ENCODE measurements at regions not wholly inside any gene's neighbourhood (a gene's known extent, or its start where the extent isn't known, plus 50 kb on each side); places are given as distances from the start of the nearest gene placed in this dataset.

DNA sequence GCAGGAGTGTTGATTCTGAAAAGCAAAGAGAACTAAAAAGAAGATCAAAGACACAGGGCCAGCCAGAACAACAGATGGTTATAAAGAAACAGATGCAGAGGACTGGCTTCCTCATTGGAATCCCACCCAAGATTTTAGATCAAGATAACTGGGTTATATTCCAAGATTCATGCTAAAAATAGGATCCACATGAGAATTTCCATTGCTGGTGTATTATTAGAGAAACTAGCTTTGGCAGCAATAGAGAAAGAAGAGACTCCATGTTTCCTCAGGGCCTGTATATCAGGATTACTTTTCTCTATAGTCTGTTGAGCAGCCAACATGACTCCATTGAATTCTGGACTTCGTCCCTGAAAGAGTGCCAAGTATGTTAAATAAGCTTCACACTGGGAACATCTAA is 367.3 kb downstream of the TUSC1 start:
- TF ChIP-seq EP300 (IDR thresholded peaks at IDR 0.05; ENCODE audit: low read depth) (no peak), POLR2A (IDR thresholded peaks at IDR 0.05) (no peak)
- TF ChIP-seq, protein P1, sequence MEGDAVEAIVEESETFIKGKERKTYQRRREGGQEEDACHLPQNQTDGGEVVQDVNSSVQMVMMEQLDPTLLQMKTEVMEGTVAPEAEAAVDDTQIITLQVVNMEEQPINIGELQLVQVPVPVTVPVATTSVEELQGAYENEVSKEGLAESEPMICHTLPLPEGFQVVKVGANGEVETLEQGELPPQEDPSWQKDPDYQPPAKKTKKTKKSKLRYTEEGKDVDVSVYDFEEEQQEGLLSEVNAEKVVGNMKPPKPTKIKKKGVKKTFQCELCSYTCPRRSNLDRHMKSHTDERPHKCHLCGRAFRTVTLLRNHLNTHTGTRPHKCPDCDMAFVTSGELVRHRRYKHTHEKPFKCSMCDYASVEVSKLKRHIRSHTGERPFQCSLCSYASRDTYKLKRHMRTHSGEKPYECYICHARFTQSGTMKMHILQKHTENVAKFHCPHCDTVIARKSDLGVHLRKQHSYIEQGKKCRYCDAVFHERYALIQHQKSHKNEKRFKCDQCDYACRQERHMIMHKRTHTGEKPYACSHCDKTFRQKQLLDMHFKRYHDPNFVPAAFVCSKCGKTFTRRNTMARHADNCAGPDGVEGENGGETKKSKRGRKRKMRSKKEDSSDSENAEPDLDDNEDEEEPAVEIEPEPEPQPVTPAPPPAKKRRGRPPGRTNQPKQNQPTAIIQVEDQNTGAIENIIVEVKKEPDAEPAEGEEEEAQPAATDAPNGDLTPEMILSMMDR (IDR thresholded peaks at IDR 0.05) = no peak

Measured in transverse colon (tissue), 3 donors.